A549 (cell line): ENCODE measurements at regions not wholly inside any gene's neighbourhood (a gene's known extent, or its start where the extent isn't known, plus 50 kb on each side); places are given as distances from the start of the nearest gene placed in this dataset.

Experiments used
- ATAC-seq, 2 experiments: fragments of 200-7000 bp in 1 of 2; fragments of >200 bp in 1 of 2; cut with Nextera tagmentation in 1 of 2; cut with Tn5 transposase in 1 of 2; 3 replicates each; pipeline versions ENCODE4 v1.8.0 to v1.9.1; 2018 to 2020; ENCODE audit warnings: mild to moderate bottlenecking in 1 of 2, moderate library complexity in 1 of 2
- CTCF ChIA-PET: fragments of 300-600 bp; sonication (Branson Sonifier 250); formaldehyde crosslinking; extraction: SDS; loops from one replicate; lab custom pipeline; 2021; ENCODE audit warnings: antibody characterized with exemption, inconsistent platforms; lab: Yijun Ruan, JAX
- POLR2A ChIA-PET: fragments of 350-600 bp; formaldehyde crosslinking; extraction: SDS; loops from one replicate; lab custom pipeline; 2021; ENCODE audit warnings: antibody characterized with exemption, inconsistent platforms; lab: Yijun Ruan, JAX
- DNase-seq, 2 experiments: peaks; one replicate each; pipeline versions ENCODE4 v3.0.0 to v3.0.0-alpha.2; 2011 to 2016; ENCODE audit warnings: low read depth in 1 of 2, low spot score in 1 of 2
- FAIRE-seq: peaks from 2 replicates; lab custom pipeline; 2011; peaks lifted over from hg19 to GRCh38; lab: Jason Lieb, UNC
- H3K27ac ChIP-seq, 2 experiments: fragments of >200 bp; sonication (Bioruptor Twin); formaldehyde crosslinking; 3 replicates each; pipeline ENCODE4 v1.5.1; 2016 to 2017
- H3K4me1 ChIP-seq: fragments of >200 bp; sonication (Bioruptor Twin); formaldehyde crosslinking; 3 replicates; pipeline ENCODE4 v1.6.1; 2016
- H3K4me2 ChIP-seq: fragments of >200 bp; sonication (Bioruptor Twin); formaldehyde crosslinking; 3 replicates; pipeline ENCODE4 v1.6.1; 2016
- H3K4me3 ChIP-seq: fragments of >200 bp; sonication (Bioruptor Twin); formaldehyde crosslinking; 3 replicates; pipeline ENCODE4 v1.5.1; 2016
- H3K9me3 ChIP-seq: fragments of >200 bp; sonication (Bioruptor Twin); formaldehyde crosslinking; 3 replicates; pipeline ENCODE4 v1.6.1; 2016
- BHLHE40 ChIP-seq: IDR thresholded peaks from 2 replicates; pipeline ENCODE4 v1.6.1; 2012; ENCODE audit warnings: low read depth, low read length, inconsistent platforms
- CBX2 ChIP-seq: fragments of 200-600 bp; sonication (generic); IDR thresholded peaks from 2 replicates; pipeline ENCODE4 v1.6.1; 2016; ENCODE audit warnings: low read depth, mild to moderate bottlenecking, borderline replicate concordance
- CBX8 ChIP-seq: fragments of 200-600 bp; sonication (generic); IDR thresholded peaks from 2 replicates; pipeline ENCODE4 v1.6.1; 2016
- CEBPB ChIP-seq, 2 experiments: fragments of >200 bp in 1 of 2; sonication (Bioruptor Twin) in 1 of 2; formaldehyde crosslinking in 1 of 2; IDR thresholded peaks; 2 replicates each; pipeline ENCODE4 v1.6.1; 2012 to 2016
- EHF ChIP-seq: fragments of 250-450 bp; sonication (Bioruptor Pico); IDR thresholded peaks from 2 replicates; pipeline ENCODE4 v1.5.0; 2020; ENCODE audit warnings: mild to moderate bottlenecking
- EHMT2 ChIP-seq: fragments of 200-600 bp; sonication (generic); IDR thresholded peaks from 2 replicates; pipeline ENCODE4 v1.6.1; 2016; ENCODE audit warnings: antibody characterized with exemption, low read depth, mild to moderate bottlenecking, moderate library complexity
- EP300 ChIP-seq, 2 experiments: fragments of >200 bp; sonication (Bioruptor Twin); formaldehyde crosslinking; IDR thresholded peaks; 2 replicates in 1 of 2; 3 replicates in 1 of 2; pipeline ENCODE4 v1.6.1; 2016 to 2017
- FOSB ChIP-seq: fragments of 250-450 bp; sonication (Bioruptor Pico); IDR thresholded peaks from 2 replicates; pipeline ENCODE4 v1.5.0; 2020; ENCODE audit warnings: mild to moderate bottlenecking, moderate library complexity
- FOSL2 ChIP-seq, 2 experiments: fragments of 450-650 bp in 1 of 2; fragments of >200 bp in 1 of 2; sonication (Bioruptor Twin) in 1 of 2; formaldehyde crosslinking; IDR thresholded peaks; 2 replicates each; pipeline versions ENCODE4 v1.5.0 to v1.6.1; 2016 to 2020; ENCODE audit warnings: mild to moderate bottlenecking in 1 of 2, moderate library complexity in 1 of 2
- FOXS1 ChIP-seq: fragments of 250-450 bp; sonication (Bioruptor Pico); IDR thresholded peaks from 2 replicates; pipeline ENCODE4 v1.5.0; 2020; ENCODE audit warnings: mild to moderate bottlenecking, moderate library complexity
- HDAC2 ChIP-seq: fragments of 200-600 bp; sonication (generic); IDR thresholded peaks from 2 replicates; pipeline ENCODE4 v1.6.1; 2016
- HEYL ChIP-seq: fragments of 250-450 bp; sonication (Bioruptor Pico); IDR thresholded peaks from 2 replicates; pipeline ENCODE4 v1.8.0; 2021; ENCODE audit warnings: mild to moderate bottlenecking, moderate library complexity
- HOXB5 ChIP-seq: fragments of 250-450 bp; sonication (Bioruptor Pico); IDR thresholded peaks from 2 replicates; pipeline ENCODE4 v1.5.0; 2020; ENCODE audit warnings: mild to moderate bottlenecking, moderate library complexity
- JUN ChIP-seq, 2 experiments: fragments of >200 bp; sonication (Bioruptor Twin); formaldehyde crosslinking; IDR thresholded peaks; 2 replicates in 1 of 2; 3 replicates in 1 of 2; pipeline ENCODE4 v1.6.1; 2016 to 2017
- KDM1A ChIP-seq: fragments of 200-600 bp; sonication (generic); IDR thresholded peaks from 2 replicates; pipeline ENCODE4 v1.6.1; 2016; ENCODE audit warnings: low read depth, mild to moderate bottlenecking
- KDM5A ChIP-seq: fragments of 200-600 bp; sonication (generic); IDR thresholded peaks from 2 replicates; pipeline ENCODE4 v1.6.1; 2016; ENCODE audit warnings: antibody characterized with exemption, mild to moderate bottlenecking
- MAZ ChIP-seq: fragments of 150-350 bp; IDR thresholded peaks from 2 replicates; pipeline ENCODE4 v1.6.1; 2014; ENCODE audit warnings: antibody characterized with exemption, low read depth, low read length, borderline replicate concordance
- NPAS2 ChIP-seq: fragments of 250-450 bp; sonication (Bioruptor Pico); IDR thresholded peaks from 2 replicates; pipeline ENCODE4 v1.8.0; 2022; ENCODE audit warnings: mild to moderate bottlenecking, moderate library complexity, borderline replicate concordance
- NR3C1 ChIP-seq: fragments of >200 bp; sonication (Bioruptor Twin); formaldehyde crosslinking; IDR thresholded peaks from 3 replicates; pipeline ENCODE4 v1.6.1; 2017
- POLR2A ChIP-seq: IDR thresholded peaks from 2 replicates; pipeline ENCODE4 v1.6.1; 2012; ENCODE audit warnings: mild to moderate bottlenecking, low read length
- RAD21 ChIP-seq, 2 experiments: fragments of >200 bp in 1 of 2; sonication (Bioruptor Twin) in 1 of 2; formaldehyde crosslinking in 1 of 2; IDR thresholded peaks in 1 of 2; conservative IDR thresholded peaks in 1 of 2; 2 replicates in 1 of 2; 3 replicates in 1 of 2; pipeline ENCODE4 v1.6.1; 2012 to 2018; ENCODE audit warnings: inconsistent platforms in 1 of 2
- RARB ChIP-seq: fragments of 250-450 bp; sonication (Bioruptor Pico); IDR thresholded peaks from 2 replicates; pipeline ENCODE4 v1.8.0; 2021; ENCODE audit warnings: mild to moderate bottlenecking, moderate library complexity
- ZC3H11A ChIP-seq: fragments of 450-650 bp; IDR thresholded peaks from 2 replicates; pipeline ENCODE4 v1.6.1; 2014; ENCODE audit warnings: antibody characterized with exemption, mild to moderate bottlenecking
- ZSCAN20 ChIP-seq: fragments of 250-450 bp; sonication (Bioruptor Pico); IDR thresholded peaks from 2 replicates; pipeline ENCODE4 v1.8.0; 2022; ENCODE audit warnings: mild to moderate bottlenecking, moderate library complexity
- WGBS: methylation state at CpG from one replicate; pipeline ENCODE4 v1.1.6; 2017; ENCODE audit errors: missing lambda C conversion rate; 5-methylcytosine and 5-hydroxymethylcytosine counted together
- TF ChIP-seq, protein P1 (sequence below): fragments of 450-650 bp; IDR thresholded peaks from 2 replicates; pipeline ENCODE4 v1.6.1; 2014; ENCODE audit warnings: antibody characterized with exemption
- TF ChIP-seq, protein P2 (sequence below): fragments of 200-600 bp; sonication (generic); IDR thresholded peaks from 2 replicates; pipeline ENCODE4 v1.6.1; 2016; ENCODE audit warnings: antibody characterized with exemption, mild to moderate bottlenecking, moderate library complexity
- TF ChIP-seq, protein P3 (sequence below): IDR thresholded peaks from 2 replicates; pipeline ENCODE4 v1.6.1; 2012
- TF ChIP-seq, protein P4 (sequence below): fragments of >200 bp; sonication (Bioruptor Twin); formaldehyde crosslinking; IDR thresholded peaks from 2 replicates; pipeline ENCODE4 v1.6.1; 2016

DNA sequence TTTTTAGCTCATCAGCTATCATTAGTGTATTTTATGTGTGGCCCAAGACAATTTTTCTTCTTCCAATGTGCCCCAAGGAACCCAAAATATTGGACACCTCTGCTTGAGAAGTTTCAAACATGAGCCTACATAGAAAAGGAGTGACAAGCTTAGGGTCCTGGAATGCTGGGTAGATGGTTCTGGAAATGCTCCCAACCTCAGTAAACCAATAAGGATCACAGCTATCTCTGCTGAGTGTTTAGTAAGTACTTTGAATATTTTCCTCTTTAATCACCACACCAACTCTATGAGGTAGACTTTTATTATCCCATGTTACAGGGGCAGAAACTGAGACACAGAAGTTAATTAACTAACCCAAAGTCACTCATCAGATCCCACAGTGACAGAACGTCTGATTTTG is 164.9 kb upstream of the KLF3 start:
- POLR2A ChIA-PET: no interaction called here
- Histone ChIP-seq H3K9me3 (no peaks in the 10 kb centered on the region), H3K27ac (no peak overlapping the region), H3K4me2 (no peak overlapping the region), H3K4me1 (no peaks in the 10 kb centered on the region), H3K4me3 (no peak overlapping the region)
- TF ChIP-seq EHF (CRISPR knock-in tag) (no peak), KDM1A (no peak), NPAS2 (CRISPR knock-in tag) (no peak), FOSB (CRISPR knock-in tag) (no peak), RAD21 (conservative IDR thresholded peaks at IDR 0.05 in 1 of 2, IDR thresholded peaks at IDR 0.05 in 1 of 2) (no peak), FOXS1 (CRISPR knock-in tag) (no peak), NR3C1 (no peak)
- DNase-seq: no peak
- ATAC-seq: no peak
- FAIRE-seq: no peak
- CTCF ChIA-PET: no interaction called here
- WGBS: 53% methylated on average over 1 of the region's 1 CpG

DNA sequence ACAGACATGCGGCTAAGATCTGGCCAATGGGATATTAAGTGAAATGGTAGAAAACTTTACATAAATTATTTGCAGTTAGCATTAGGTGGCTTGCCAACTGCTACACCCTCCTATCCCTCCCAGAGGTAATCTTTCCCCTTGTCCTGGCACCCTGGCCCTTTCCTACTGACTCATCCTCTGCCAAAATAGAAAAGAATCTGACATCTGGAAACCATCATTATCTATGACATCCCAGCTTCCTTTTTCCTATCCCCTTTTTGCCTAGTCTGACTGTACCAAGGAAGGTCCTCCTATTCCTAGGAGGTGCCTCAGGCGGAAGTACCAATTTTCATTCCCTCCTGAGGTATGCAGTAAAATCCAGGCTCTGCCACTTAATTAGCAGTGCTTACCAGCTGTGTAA is 163.6 kb upstream of the KLF3 start:
- DNase-seq (no peak), FAIRE-seq (no peak), ATAC-seq (no peak)
- H3K4me3 ChIP-seq: no peak overlapping the region
- WGBS: 94% methylated on average over 2 of the region's 2 CpGs
- H3K27ac ChIP-seq: no peak overlapping the region
- no peaks in the 10 kb centered on the region for H3K4me1 ChIP-seq
- TF ChIP-seq, protein P1, sequence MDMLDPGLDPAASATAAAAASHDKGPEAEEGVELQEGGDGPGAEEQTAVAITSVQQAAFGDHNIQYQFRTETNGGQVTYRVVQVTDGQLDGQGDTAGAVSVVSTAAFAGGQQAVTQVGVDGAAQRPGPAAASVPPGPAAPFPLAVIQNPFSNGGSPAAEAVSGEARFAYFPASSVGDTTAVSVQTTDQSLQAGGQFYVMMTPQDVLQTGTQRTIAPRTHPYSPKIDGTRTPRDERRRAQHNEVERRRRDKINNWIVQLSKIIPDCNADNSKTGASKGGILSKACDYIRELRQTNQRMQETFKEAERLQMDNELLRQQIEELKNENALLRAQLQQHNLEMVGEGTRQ: no peak
- no peak for TF ChIP-seq MAZ
- TF ChIP-seq ZC3H11A: no peak
- no peak for TF ChIP-seq ZSCAN20 (CRISPR knock-in tag)
- no peak for TF ChIP-seq EHMT2
- no peak for TF ChIP-seq CBX2
- TF ChIP-seq, protein P2, sequence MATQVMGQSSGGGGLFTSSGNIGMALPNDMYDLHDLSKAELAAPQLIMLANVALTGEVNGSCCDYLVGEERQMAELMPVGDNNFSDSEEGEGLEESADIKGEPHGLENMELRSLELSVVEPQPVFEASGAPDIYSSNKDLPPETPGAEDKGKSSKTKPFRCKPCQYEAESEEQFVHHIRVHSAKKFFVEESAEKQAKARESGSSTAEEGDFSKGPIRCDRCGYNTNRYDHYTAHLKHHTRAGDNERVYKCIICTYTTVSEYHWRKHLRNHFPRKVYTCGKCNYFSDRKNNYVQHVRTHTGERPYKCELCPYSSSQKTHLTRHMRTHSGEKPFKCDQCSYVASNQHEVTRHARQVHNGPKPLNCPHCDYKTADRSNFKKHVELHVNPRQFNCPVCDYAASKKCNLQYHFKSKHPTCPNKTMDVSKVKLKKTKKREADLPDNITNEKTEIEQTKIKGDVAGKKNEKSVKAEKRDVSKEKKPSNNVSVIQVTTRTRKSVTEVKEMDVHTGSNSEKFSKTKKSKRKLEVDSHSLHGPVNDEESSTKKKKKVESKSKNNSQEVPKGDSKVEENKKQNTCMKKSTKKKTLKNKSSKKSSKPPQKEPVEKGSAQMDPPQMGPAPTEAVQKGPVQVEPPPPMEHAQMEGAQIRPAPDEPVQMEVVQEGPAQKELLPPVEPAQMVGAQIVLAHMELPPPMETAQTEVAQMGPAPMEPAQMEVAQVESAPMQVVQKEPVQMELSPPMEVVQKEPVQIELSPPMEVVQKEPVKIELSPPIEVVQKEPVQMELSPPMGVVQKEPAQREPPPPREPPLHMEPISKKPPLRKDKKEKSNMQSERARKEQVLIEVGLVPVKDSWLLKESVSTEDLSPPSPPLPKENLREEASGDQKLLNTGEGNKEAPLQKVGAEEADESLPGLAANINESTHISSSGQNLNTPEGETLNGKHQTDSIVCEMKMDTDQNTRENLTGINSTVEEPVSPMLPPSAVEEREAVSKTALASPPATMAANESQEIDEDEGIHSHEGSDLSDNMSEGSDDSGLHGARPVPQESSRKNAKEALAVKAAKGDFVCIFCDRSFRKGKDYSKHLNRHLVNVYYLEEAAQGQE: no peak
- TF ChIP-seq FOXS1 (CRISPR knock-in tag): no peak
- no peak for TF ChIP-seq CBX8
- no peak for TF ChIP-seq RARB (CRISPR knock-in tag)
- no peak for TF ChIP-seq HDAC2
- no peak for TF ChIP-seq FOSB (CRISPR knock-in tag)
- H3K9me3 ChIP-seq: no peaks in the 10 kb centered on the region
- POLR2A ChIA-PET: no interaction called here
- CTCF ChIA-PET: no interaction called here
- no peak overlapping the region for H3K4me2 ChIP-seq

DNA sequence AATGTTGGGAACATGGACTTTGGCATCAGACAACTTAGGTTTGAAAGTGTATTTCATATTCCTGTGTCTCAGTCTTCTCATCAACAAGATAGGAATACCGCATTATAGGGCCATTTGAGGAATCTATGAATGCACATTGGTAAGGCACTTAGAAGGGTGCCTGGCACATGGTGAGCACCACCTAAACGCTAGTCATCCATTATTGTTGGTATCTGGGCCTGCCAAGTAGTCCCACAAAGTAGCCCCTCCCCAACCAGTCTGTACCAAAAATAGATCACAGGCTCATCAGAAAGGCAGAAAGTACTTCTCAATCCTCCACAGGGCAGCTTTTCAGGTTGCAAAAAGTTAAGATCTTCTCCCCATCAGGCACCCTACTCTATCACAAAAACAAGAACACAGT is 162.3 kb upstream of the KLF3 start:
- H3K27ac ChIP-seq: no peak overlapping the region
- FAIRE-seq (no peak), ATAC-seq (no peak)
- POLR2A ChIA-PET: no interaction called here
- 0 out of 3 replicates have a peak, but pooled peaks cover 4% of the 10 kb centered on the region for H3K9me3 ChIP-seq
- TF ChIP-seq, protein P2: no peak
- TF ChIP-seq, protein P1: no peak
- TF ChIP-seq BHLHE40 (no peak), POLR2A (no peak), KDM5A (no peak), EP300 (IDR thresholded peaks at IDR 0.05) (no peak), HEYL (CRISPR knock-in tag) (no peak), CEBPB (IDR thresholded peaks at IDR 0.05) (no peak), FOSL2 (IDR thresholded peaks at IDR 0.05) (no peak), FOSL2 (CRISPR knock-in tag; IDR thresholded peaks at IDR 0.05) (no peak), HOXB5 (CRISPR knock-in tag) (no peak), JUN (IDR thresholded peaks at IDR 0.05) (no peak)
- TF ChIP-seq, protein P3, sequence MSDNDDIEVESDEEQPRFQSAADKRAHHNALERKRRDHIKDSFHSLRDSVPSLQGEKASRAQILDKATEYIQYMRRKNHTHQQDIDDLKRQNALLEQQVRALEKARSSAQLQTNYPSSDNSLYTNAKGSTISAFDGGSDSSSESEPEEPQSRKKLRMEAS: no peak
- TF ChIP-seq, protein P4, sequence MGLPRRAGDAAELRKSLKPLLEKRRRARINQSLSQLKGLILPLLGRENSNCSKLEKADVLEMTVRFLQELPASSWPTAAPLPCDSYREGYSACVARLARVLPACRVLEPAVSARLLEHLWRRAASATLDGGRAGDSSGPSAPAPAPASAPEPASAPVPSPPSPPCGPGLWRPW: no peak
- TF ChIP-seq, all 56 proteins: peak for 0
- CTCF ChIA-PET: no interaction called here
- WGBS: 79% methylated on average over 2 of the region's 2 CpGs
- Histone ChIP-seq H3K4me1 (no peaks in the 10 kb centered on the region), H3K4me3 (no peak overlapping the region), H3K4me2 (no peak overlapping the region)
- no peak for DNase-seq
